Mesenchymal stem cell (in vitro differentiated cells and primary cell): ENCODE measurements at regions not wholly inside any gene's neighbourhood (a gene's known extent, or its start where the extent isn't known, plus 50 kb on each side); places are given as distances from the start of the nearest gene placed in this dataset.
A peak's percentile ranks its signal among the peaks of the same experiment; 100 is the strongest.

Experiments
- DNase-seq: peaks from one replicate; pipeline ENCODE4 v3.0.0-alpha.2; 2013
- H2AFZ ChIP-seq: one replicate; pipeline ENCODE4 v1.6.1; 2013; ENCODE audit warnings: low read depth, mild to moderate bottlenecking, control low read depth, inconsistent platforms, low read length, moderate library complexity
- H2AK5ac ChIP-seq: 2 replicates; pipeline ENCODE4 v1.6.1; 2013; ENCODE audit warnings: low read length, moderate library complexity, mild to moderate bottlenecking, inconsistent platforms; ENCODE audit not compliant: severe bottlenecking
- H2BK120ac ChIP-seq: one replicate; pipeline ENCODE4 v1.6.1; 2013; ENCODE audit warnings: low read depth, mild to moderate bottlenecking, inconsistent platforms, low read length, moderate library complexity
- H2BK12ac ChIP-seq, 2 experiments: one replicate each; pipeline ENCODE4 v1.6.1; 2013; ENCODE audit warnings: inconsistent platforms in 2 of 2, low read length in 2 of 2, mild to moderate bottlenecking in 2 of 2, moderate library complexity in 2 of 2, control low read depth in 1 of 2
- H2BK15ac ChIP-seq: one replicate; pipeline ENCODE4 v1.6.1; 2013; ENCODE audit warnings: mild to moderate bottlenecking, low read depth, inconsistent platforms; ENCODE audit not compliant: poor library complexity, severe bottlenecking
- H2BK5ac ChIP-seq: 2 replicates; pipeline ENCODE4 v1.6.1; 2013; ENCODE audit warnings: low read depth, mild to moderate bottlenecking, low read length, control low read depth, inconsistent platforms; ENCODE audit not compliant: poor library complexity, severe bottlenecking
- H3K14ac ChIP-seq, 2 experiments: one replicate each; pipeline ENCODE4 v1.6.1; 2013; ENCODE audit warnings: inconsistent platforms in 2 of 2, low read length in 2 of 2, control low read depth in 1 of 2, mild to moderate bottlenecking in 1 of 2, moderate library complexity in 1 of 2
- H3K18ac ChIP-seq, 2 experiments: one replicate each; pipeline ENCODE4 v1.6.1; 2013; ENCODE audit warnings: inconsistent platforms in 2 of 2, low read length in 2 of 2, control low read depth in 1 of 2, low read depth in 1 of 2, mild to moderate bottlenecking in 1 of 2
- H3K23ac ChIP-seq, 2 experiments: one replicate each; pipeline ENCODE4 v1.6.1; 2013; ENCODE audit warnings: inconsistent platforms in 2 of 2, low read length in 2 of 2, mild to moderate bottlenecking in 2 of 2, moderate library complexity in 2 of 2, control low read depth in 1 of 2
- H3K27ac ChIP-seq: 2 replicates; pipeline ENCODE4 v1.5.1; 2013; ENCODE audit warnings: mild to moderate bottlenecking, moderate library complexity, low read length, control low read depth, inconsistent platforms; ENCODE audit not compliant: poor library complexity, severe bottlenecking
- H3K27me3 ChIP-seq, 2 experiments: 2 replicates each; pipeline versions ENCODE4 v1.6.1 to v1.7.0; 2013; ENCODE audit warnings: low read length in 2 of 2, mild to moderate bottlenecking in 2 of 2, moderate library complexity in 2 of 2, control low read depth in 1 of 2, inconsistent platforms in 1 of 2; ENCODE audit not compliant: control insufficient read depth in 1 of 2, insufficient read depth in 1 of 2
- H3K36me3 ChIP-seq, 2 experiments: 2 replicates each; pipeline versions ENCODE4 v1.6.1 to v1.7.0; 2013; ENCODE audit warnings: low read length in 2 of 2, control low read depth in 1 of 2, inconsistent platforms in 1 of 2, low read depth in 1 of 2, mild to moderate bottlenecking in 1 of 2; ENCODE audit not compliant: insufficient read depth in 2 of 2, control insufficient read depth in 1 of 2
- H3K4ac ChIP-seq, 2 experiments: one replicate each; pipeline ENCODE4 v1.6.1; 2013; ENCODE audit warnings: inconsistent platforms in 2 of 2, low read length in 2 of 2, mild to moderate bottlenecking in 2 of 2, moderate library complexity in 2 of 2, control low read depth in 1 of 2, low read depth in 1 of 2
- H3K4me1 ChIP-seq: 2 replicates; pipeline ENCODE4 v1.6.1; 2013; ENCODE audit warnings: low read depth, low read length, control low read depth; ENCODE audit not compliant: control insufficient read depth, insufficient read depth
- H3K4me2 ChIP-seq: 2 replicates; pipeline ENCODE4 v1.6.1; 2013; ENCODE audit warnings: low read length, mild to moderate bottlenecking, inconsistent platforms; ENCODE audit not compliant: poor library complexity, severe bottlenecking
- H3K4me3 ChIP-seq, 2 experiments: 2 replicates each; pipeline versions ENCODE4 v1.5.1 to v1.7.0; 2013; ENCODE audit warnings: low read length in 2 of 2, mild to moderate bottlenecking in 2 of 2, control low read depth in 1 of 2, low read depth in 1 of 2; ENCODE audit not compliant: insufficient read depth in 1 of 2
- H3K79me1 ChIP-seq: replicated peaks from 2 replicates; pipeline ENCODE4 v1.6.1; 2013; ENCODE audit warnings: mild to moderate bottlenecking, control low read depth, low read length, inconsistent platforms; ENCODE audit not compliant: poor library complexity, severe bottlenecking
- H3K9ac ChIP-seq: 2 replicates; pipeline ENCODE4 v1.7.0; 2013; ENCODE audit warnings: mild to moderate bottlenecking, low read length, moderate library complexity
- H3K9me3 ChIP-seq: 2 replicates; pipeline ENCODE4 v1.7.0; 2013; ENCODE audit warnings: mild to moderate bottlenecking, low read length; ENCODE audit not compliant: control insufficient read depth
- H4K8ac ChIP-seq: one replicate; pipeline ENCODE4 v1.6.1; 2013; ENCODE audit warnings: inconsistent platforms, mild to moderate bottlenecking, low read length, moderate library complexity
- H4K91ac ChIP-seq: one replicate; pipeline ENCODE4 v1.6.1; 2013; ENCODE audit warnings: mild to moderate bottlenecking, low read length, inconsistent platforms
- WGBS: methylation state at CpG from one replicate; pipeline ENCODE4 v1.1.7; 2013; ENCODE audit warnings: mixed read lengths; 5-methylcytosine and 5-hydroxymethylcytosine counted together

- Histone ChIP-seq H3K27me3 (no peaks in the 10 kb centered on the region), H3K23ac (no peak overlapping the region), H3K36me3 (no peaks in the 10 kb centered on the region), H4K91ac (no peak overlapping the region), H2BK120ac (no peak overlapping the region), H4K8ac (no peak overlapping the region), H3K27ac (no peak overlapping the region), H2BK15ac (no peak overlapping the region), H3K9ac (no peak overlapping the region), H3K14ac (no peak overlapping the region), H2AFZ (no peak overlapping the region), H2BK12ac (no peak overlapping the region), H3K4ac (no peak overlapping the region), H2AK5ac (no peak overlapping the region), H3K9me3 (peaks cover 5% of the 10 kb centered on the region), H3K4me1 (peaks cover 2% of the 10 kb centered on the region), H3K18ac (no peak overlapping the region), H3K4me3 (no peak overlapping the region), H3K79me1 (no peaks in the 10 kb centered on the region), H3K4me2 (no peak overlapping the region), H2BK5ac (peak overlapping the region; percentile 14)
- DNase-seq = no peak
- WGBS = 86% methylated on average over 15 of the region's 16 CpGs
Measured at GRCh38 chr2:129816813-129817574, 162.5 kb upstream of the RAB6C start.

- H2BK12ac ChIP-seq = no peak overlapping the region
- DNase-seq = no peak
- no peaks in the 10 kb centered on the region for H3K36me3 ChIP-seq
- WGBS = 61% methylated on average over 7 of the region's 7 CpGs
- H3K27ac ChIP-seq = no peak overlapping the region
- H2BK120ac ChIP-seq = no peak overlapping the region
- no peak overlapping the region for H3K4me3 ChIP-seq
- no peak overlapping the region for H4K8ac ChIP-seq
- H3K23ac ChIP-seq = no peak overlapping the region
- no peak overlapping the region for H2BK15ac ChIP-seq
- no peak overlapping the region for H2AFZ ChIP-seq
- peaks cover 2% of the 10 kb centered on the region for H3K4me1 ChIP-seq
- no peak overlapping the region for H3K9ac ChIP-seq
- no peak overlapping the region for H3K4ac ChIP-seq
- H2AK5ac ChIP-seq = no peak overlapping the region
- no peak overlapping the region for H4K91ac ChIP-seq
- H3K79me1 ChIP-seq = no peaks in the 10 kb centered on the region
- H3K27me3 ChIP-seq = no peaks in the 10 kb centered on the region
- H3K14ac ChIP-seq = no peak overlapping the region
- no peak overlapping the region for H2BK5ac ChIP-seq
- no peak overlapping the region for H3K4me2 ChIP-seq
- peaks cover 5% of the 10 kb centered on the region for H3K9me3 ChIP-seq
- no peak overlapping the region for H3K18ac ChIP-seq
Measured at GRCh38 chr2:129819855-129820254, 159.6 kb upstream of the RAB6C start.

GRCh38 chr2:129820908-129821307 is 158.6 kb upstream of the RAB6C start:
- Histone ChIP-seq H3K4ac (no peak overlapping the region), H4K91ac (no peak overlapping the region), H3K9ac (no peak overlapping the region), H4K8ac (no peak overlapping the region), H3K14ac (no peak overlapping the region), H2BK12ac (no peak overlapping the region), H3K4me3 (no peak overlapping the region), H2AK5ac (no peak overlapping the region), H3K4me2 (no peak overlapping the region), H3K27ac (no peak overlapping the region), H3K18ac (no peak overlapping the region), H2BK120ac (no peak overlapping the region), H2BK15ac (no peak overlapping the region), H3K9me3 (peaks cover 1% of the 10 kb centered on the region), H3K27me3 (no peaks in the 10 kb centered on the region), H3K4me1 (peaks cover 2% of the 10 kb centered on the region), H3K23ac (no peak overlapping the region), H3K79me1 (no peaks in the 10 kb centered on the region), H3K36me3 (no peaks in the 10 kb centered on the region), H2AFZ (no peak overlapping the region), H2BK5ac (no peak overlapping the region)
- 74% methylated on average over 6 of the region's 6 CpGs for whole genome bisulfite sequencing
- DNase-seq = no peak

- no peak overlapping the region for H2AFZ ChIP-seq
- no peak overlapping the region for H4K8ac ChIP-seq
- H2BK15ac ChIP-seq = no peak overlapping the region
- no peak overlapping the region for H3K27ac ChIP-seq
- no peak overlapping the region for H3K4me2 ChIP-seq
- H3K14ac ChIP-seq = no peak overlapping the region
- H3K9ac ChIP-seq = no peak overlapping the region
- 60% methylated on average over 4 of the region's 4 CpGs for WGBS
- H3K9me3 ChIP-seq = no peaks in the 10 kb centered on the region
- DNase-seq = no peak
- no peak overlapping the region for H3K4me3 ChIP-seq
- no peak overlapping the region for H3K4ac ChIP-seq
- no peak overlapping the region for H2BK120ac ChIP-seq
- H2AK5ac ChIP-seq = no peak overlapping the region
- H3K27me3 ChIP-seq = no peaks in the 10 kb centered on the region
- no peak overlapping the region for H2BK12ac ChIP-seq
- no peak overlapping the region for H2BK5ac ChIP-seq
- no peaks in the 10 kb centered on the region for H3K79me1 ChIP-seq
- peaks cover 2% of the 10 kb centered on the region for H3K4me1 ChIP-seq
- no peaks in the 10 kb centered on the region for H3K36me3 ChIP-seq
- H3K18ac ChIP-seq = no peak overlapping the region
- H3K23ac ChIP-seq = no peak overlapping the region
- no peak overlapping the region for H4K91ac ChIP-seq
Measured at GRCh38 chr2:129821445-129821844, 158.0 kb upstream of the RAB6C start.
